Right kidney (tissue), 1 donor: ENCODE measurements at regions not wholly inside any gene's neighbourhood (a gene's known extent, or its start where the extent isn't known, plus 50 kb on each side); places are given as distances from the start of the nearest gene placed in this dataset.

Source experiments
- DNase-seq: peaks from one replicate; pipeline ENCODE4 v3.0.0-alpha.2; 2016

GRCh38 chr3:55218577-55218976 lies 268.5 kb downstream of the WNT5A start:
- DNase-seq: no peak

- DNase-seq: no peak
These were observed 279.4 kb downstream of the WNT5A start for GRCh38 chr3:55207744-55208143.

- DNase-seq: no peak
These were observed 278.1 kb upstream of the LRTM1 start for GRCh38 chr3:55205990-55206389.

GRCh38 chr3:55204417-55204816 lies 276.6 kb upstream of the LRTM1 start:
- DNase-seq: no peak

- DNase-seq: no peak
These were observed 275.7 kb upstream of the LRTM1 start for GRCh38 chr3:55203546-55203945.

GRCh38 chr3:55203006-55203405 lies 275.1 kb upstream of the LRTM1 start:
- no peak for DNase-seq

- no peak for DNase-seq
These were observed 274.5 kb upstream of the LRTM1 start for GRCh38 chr3:55202326-55202725.

GRCh38 chr3:55201779-55202178 lies 273.9 kb upstream of the LRTM1 start:
- no peak for DNase-seq

- DNase-seq: no peak
These were observed 273.0 kb upstream of the LRTM1 start for GRCh38 chr3:55200906-55201305.

GRCh38 chr3:55198554-55198953 lies 270.7 kb upstream of the LRTM1 start:
- no peak for DNase-seq

GRCh38 chr3:55197021-55197420 lies 269.2 kb upstream of the LRTM1 start:
- no peak for DNase-seq

- no peak for DNase-seq
These were observed 268.6 kb upstream of the LRTM1 start for GRCh38 chr3:55196495-55196894.

GRCh38 chr3:55194376-55194775 lies 266.5 kb upstream of the LRTM1 start:
- no peak for DNase-seq

GRCh38 chr3:55191911-55192775 lies 264.3 kb upstream of the LRTM1 start:
- no peak for DNase-seq

- DNase-seq: no peak
These were observed 262.5 kb upstream of the LRTM1 start for GRCh38 chr3:55190331-55190730.

GRCh38 chr3:55189359-55189801 lies 261.5 kb upstream of the LRTM1 start:
- DNase-seq: no peak

GRCh38 chr3:55185380-55185779 lies 257.5 kb upstream of the LRTM1 start:
- DNase-seq: no peak

- DNase-seq: no peak
These were observed 255.3 kb upstream of the LRTM1 start for GRCh38 chr3:55183201-55183600.

GRCh38 chr3:55180936-55181535 lies 253.2 kb upstream of the LRTM1 start:
- no peak for DNase-seq

GRCh38 chr3:55180161-55180560 lies 252.3 kb upstream of the LRTM1 start:
- no peak for DNase-seq

GRCh38 chr3:55178336-55178735 lies 250.5 kb upstream of the LRTM1 start:
- DNase-seq: no peak

GRCh38 chr3:55177749-55178148 lies 249.9 kb upstream of the LRTM1 start:
- DNase-seq: no peak

- DNase-seq: no peak
These were observed 247.6 kb upstream of the LRTM1 start for GRCh38 chr3:55175423-55175822.

GRCh38 chr3:55174747-55175146 lies 246.9 kb upstream of the LRTM1 start:
- DNase-seq: no peak
